GM19351 (cell line): ENCODE measurements at regions not wholly inside any gene's neighbourhood (a gene's known extent, or its start where the extent isn't known, plus 50 kb on each side); places are given as distances from the start of the nearest gene placed in this dataset.
"Not testable (repeated sequence)": the region's sequence is repeated elsewhere in the genome, so short reads cannot be mapped to it uniquely, and the experiment has no call there.

Experiments
- ATAC-seq: cut with Tn5 transposase; IDR thresholded peaks from one replicate; pipeline ENCODE4 v1.9.1; 2021; ENCODE audit warnings: mild to moderate bottlenecking, moderate library complexity; ENCODE audit not compliant: unreplicated experiment

GRCh38 chr15:38117781-38118180, 134.9 kb upstream of the SPRED1 start:
- ATAC-seq: no peak

DNA sequence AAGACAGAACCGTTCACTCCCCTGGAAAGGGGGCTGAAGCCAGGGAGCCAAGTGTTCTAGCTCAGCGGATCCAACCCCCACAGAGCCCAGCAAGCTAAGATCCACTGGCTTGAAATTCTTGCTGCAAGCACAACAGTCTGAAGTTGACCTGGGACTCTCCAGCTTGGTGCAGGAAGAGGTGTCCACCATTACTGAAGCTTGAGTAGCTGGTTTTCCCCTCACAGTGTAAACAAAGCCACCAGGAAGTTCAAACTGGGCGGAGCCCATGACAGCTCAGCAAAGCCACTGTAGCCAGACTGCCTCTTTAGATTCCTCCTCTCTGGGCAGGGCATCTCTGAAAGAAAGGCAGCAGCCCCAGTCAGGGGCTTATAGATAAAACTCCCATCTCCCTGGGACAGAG, 132.8 kb upstream of the SPRED1 start:
- not testable (repeated sequence) for ATAC-seq

DNA sequence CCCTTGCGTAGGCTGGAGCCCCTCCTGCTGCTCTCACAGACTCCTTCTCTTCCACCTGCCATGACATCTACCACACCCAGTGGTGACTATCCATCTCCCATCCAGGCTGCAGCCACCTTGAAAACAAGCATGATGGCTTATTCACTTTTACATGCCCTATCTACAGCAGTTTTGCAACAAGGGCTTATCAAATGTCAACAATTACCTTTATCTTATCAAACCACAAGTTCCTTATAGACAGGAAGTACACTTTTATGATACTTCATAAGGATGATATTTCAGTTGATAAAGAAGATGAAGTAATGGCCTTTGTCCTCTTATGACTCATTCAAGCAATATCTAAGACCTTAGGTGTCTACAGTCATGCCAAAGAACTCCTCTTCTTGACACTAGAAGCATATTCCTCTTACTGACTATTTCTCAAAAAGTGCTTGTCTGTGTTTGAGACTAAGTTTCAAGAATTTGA, 125.3 kb upstream of the SPRED1 start:
- ATAC-seq: no peak

- ATAC-seq: no peak
Measured at GRCh38 chr15:38128341-38128781, 124.3 kb upstream of the SPRED1 start.

- ATAC-seq: no peak
Measured at GRCh38 chr15:38128921-38129320, 123.7 kb upstream of the SPRED1 start.

GRCh38 chr15:38129531-38130204, 123.0 kb upstream of the SPRED1 start:
- ATAC-seq: peak; percentile 63

GRCh38 chr15:38130205-38130567, 122.5 kb upstream of the SPRED1 start:
- peak; percentile 40 for ATAC-seq

- peak; percentile 67 for ATAC-seq
Measured at GRCh38 chr15:38130740-38131498, 121.7 kb upstream of the SPRED1 start.

DNA sequence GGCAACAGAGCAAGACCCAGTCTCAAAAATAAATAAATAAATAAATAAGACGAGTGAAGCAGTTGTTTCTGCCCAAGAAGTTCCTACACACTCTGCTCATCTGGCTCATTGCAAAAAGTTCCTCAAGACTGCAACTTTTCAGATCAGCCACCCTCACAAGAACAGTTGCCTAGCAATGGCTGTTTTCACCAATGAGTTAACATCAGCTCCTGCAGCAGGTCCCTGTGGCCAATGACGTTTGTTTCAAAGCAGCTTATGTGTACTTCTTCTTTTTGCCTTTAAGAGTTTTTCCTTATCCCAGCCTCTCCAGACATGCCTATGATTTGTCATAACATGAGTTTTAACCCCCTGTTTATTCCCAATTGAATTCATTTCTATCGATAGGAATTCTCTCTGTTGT, 118.4 kb upstream of the SPRED1 start:
- ATAC-seq: no peak

- ATAC-seq: not testable (repeated sequence)
Measured at GRCh38 chr15:38142195-38142594, 110.4 kb upstream of the SPRED1 start.

GRCh38 chr15:38144921-38145320, 107.7 kb upstream of the SPRED1 start:
- no peak for ATAC-seq

GRCh38 chr15:38145651-38146111, 107.0 kb upstream of the SPRED1 start:
- ATAC-seq: no peak

DNA sequence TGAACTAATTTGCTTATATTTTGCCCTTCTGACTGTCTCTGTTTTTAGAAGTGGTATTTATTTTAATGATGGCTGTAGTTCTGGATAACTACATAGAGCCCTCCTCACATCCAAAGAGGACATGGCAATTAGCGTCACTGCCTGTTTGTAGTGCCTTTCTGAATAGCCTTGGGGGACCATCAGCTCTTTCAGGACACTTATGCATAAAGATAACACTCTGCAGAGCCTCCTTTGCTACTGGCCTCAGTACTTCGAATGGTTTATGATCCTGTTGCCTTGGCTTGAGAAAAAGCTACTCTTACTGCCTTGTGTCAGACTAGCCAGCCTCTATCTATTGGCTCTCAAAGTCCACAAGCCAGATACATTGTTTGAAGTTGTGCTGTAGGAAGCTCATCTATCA, 105.4 kb upstream of the SPRED1 start:
- no peak for ATAC-seq

DNA sequence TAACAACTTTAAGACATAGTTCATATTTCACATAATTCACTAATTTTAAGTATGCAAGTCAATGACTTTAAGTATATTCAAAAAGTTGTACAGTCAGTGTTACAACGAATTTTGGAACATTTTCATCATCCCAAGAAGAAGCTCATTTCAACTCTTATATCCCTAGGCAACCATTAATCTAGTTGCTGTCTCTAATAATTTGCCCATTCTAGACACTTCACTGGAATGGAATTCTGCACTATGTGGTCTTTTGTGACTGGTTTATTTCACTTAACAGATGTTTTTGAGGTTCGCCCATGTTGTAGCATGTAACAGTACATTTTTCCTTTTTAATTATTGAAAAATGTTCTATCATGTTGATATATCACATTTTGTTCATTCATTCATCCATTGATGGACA, 104.2 kb upstream of the SPRED1 start:
- no peak for ATAC-seq

DNA sequence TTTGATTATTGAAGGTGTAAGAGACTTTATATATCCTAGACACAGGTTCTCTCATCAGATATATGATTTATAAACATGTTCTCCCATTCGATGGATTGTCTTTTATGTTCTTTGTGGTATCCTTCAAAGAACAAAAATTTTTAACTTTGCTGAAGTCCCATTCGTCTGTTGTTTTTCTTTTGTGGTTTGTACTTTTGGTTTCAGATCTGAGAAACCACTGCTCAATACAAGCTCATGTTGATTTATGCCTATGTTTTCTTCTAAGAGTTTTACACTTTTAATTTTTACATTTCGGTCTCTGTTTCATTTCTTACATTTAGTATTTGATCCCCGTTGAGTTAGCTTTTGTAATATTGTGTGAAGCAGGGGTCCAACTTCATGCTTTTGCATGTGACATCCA, 103.3 kb upstream of the SPRED1 start:
- no peak for ATAC-seq

- no peak for ATAC-seq
Measured at GRCh38 chr15:38150148-38150547, 102.5 kb upstream of the SPRED1 start.

GRCh38 chr15:38150794-38151193, 101.8 kb upstream of the SPRED1 start:
- no peak for ATAC-seq

- ATAC-seq: no peak
Measured at GRCh38 chr15:38153781-38154180, 98.9 kb upstream of the SPRED1 start.

- ATAC-seq: no peak
Measured at GRCh38 chr15:38154255-38154654, 98.4 kb upstream of the SPRED1 start.

DNA sequence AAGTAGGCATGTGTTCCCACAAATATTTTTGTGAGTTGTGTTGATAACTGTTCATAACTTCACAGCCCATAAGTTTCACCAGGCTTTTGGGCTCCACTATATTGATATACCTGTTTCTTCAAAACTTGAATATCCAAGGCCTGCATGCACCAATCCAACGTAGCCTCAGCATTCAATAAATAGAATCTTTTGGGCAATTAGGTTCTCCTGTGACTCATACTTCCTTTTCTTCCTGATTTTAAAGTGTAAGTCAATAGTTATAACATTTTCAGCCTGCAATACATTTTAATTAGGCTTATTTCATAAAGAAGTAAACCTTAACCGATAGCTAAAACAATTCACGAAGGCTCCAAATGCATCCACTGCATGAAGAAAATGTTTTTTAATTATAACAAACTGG, 97.8 kb upstream of the SPRED1 start:
- ATAC-seq: no peak

DNA sequence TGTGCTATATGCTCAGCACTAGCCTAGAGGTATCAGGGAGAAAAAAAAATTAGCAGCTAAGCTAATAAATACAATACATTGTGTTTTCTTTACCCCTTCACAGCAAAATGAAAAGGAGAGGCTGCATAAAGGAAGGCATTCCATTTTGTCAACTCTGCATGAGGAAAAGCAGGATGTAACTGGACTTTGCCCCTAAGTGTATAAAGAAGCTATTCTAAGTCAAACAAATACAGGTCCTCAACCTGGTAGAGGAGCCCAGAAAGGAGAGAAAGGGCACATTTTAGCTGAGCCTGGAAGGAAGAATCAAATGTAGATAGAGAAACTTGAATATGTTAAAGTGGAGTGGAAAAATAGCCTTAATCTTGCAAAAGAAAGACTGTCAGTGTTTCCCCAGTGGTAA, 89.0 kb upstream of the SPRED1 start:
- no peak for ATAC-seq

- no peak for ATAC-seq
Measured at GRCh38 chr15:38164061-38164460, 88.6 kb upstream of the SPRED1 start.
